ENCODE measurements at regions not wholly inside any gene's neighbourhood (a gene's known extent, or its start where the extent isn't known, plus 50 kb on each side); places are given as distances from the start of the nearest gene placed in this dataset.

- peak; percentile 96 for DNase-seq (ENCODE audit: low read depth)
These were observed 503.9 kb upstream of the USP24 start for GRCh38 chr1:55718758-55719671.

GRCh38 chr1:55717111-55717510 lies 501.9 kb upstream of the USP24 start:
- DNase-seq (ENCODE audit: low read depth) = no peak

GRCh38 chr1:55716610-55717009 lies 501.4 kb upstream of the USP24 start:
- DNase-seq (ENCODE audit: low read depth) = no peak

- no peak for DNase-seq (ENCODE audit: low read depth)
These were observed 501.0 kb upstream of the USP24 start for GRCh38 chr1:55716151-55716550.

- DNase-seq (ENCODE audit: low read depth) = no peak
These were observed 499.1 kb upstream of the USP24 start for GRCh38 chr1:55714230-55714629.

GRCh38 chr1:55713516-55713915 lies 498.4 kb upstream of the USP24 start:
- DNase-seq (ENCODE audit: low read depth) = no peak

GRCh38 chr1:55712148-55712547 lies 497.0 kb upstream of the USP24 start:
- no peak for DNase-seq (ENCODE audit: low read depth)

GRCh38 chr1:55708781-55709180 lies 493.6 kb upstream of the USP24 start:
- DNase-seq (ENCODE audit: low read depth) = no peak

- no peak for DNase-seq (ENCODE audit: low read depth)
These were observed 492.7 kb upstream of the USP24 start for GRCh38 chr1:55707846-55708245.

GRCh38 chr1:55707196-55707595 lies 492.0 kb upstream of the USP24 start:
- DNase-seq (ENCODE audit: low read depth) = no peak

- no peak for DNase-seq (ENCODE audit: low read depth)
These were observed 491.2 kb upstream of the USP24 start for GRCh38 chr1:55706397-55706796.

GRCh38 chr1:55703726-55704363 lies 488.7 kb upstream of the USP24 start:
- no peak for DNase-seq (ENCODE audit: low read depth)

- peak; percentile 31 for DNase-seq (ENCODE audit: low read depth)
These were observed 486.9 kb upstream of the USP24 start for GRCh38 chr1:55702064-55702463.

GRCh38 chr1:55700359-55701130 lies 485.4 kb upstream of the USP24 start:
- DNase-seq (ENCODE audit: low read depth) = no peak

GRCh38 chr1:55699228-55699627 lies 484.1 kb upstream of the USP24 start:
- no peak for DNase-seq (ENCODE audit: low read depth)

- DNase-seq (ENCODE audit: low read depth) = no peak
These were observed 482.9 kb upstream of the USP24 start for GRCh38 chr1:55697997-55698535.

- DNase-seq (ENCODE audit: low read depth) = no peak
These were observed 481.7 kb upstream of the USP24 start for GRCh38 chr1:55696891-55697290.

- peak; percentile 32 for DNase-seq (ENCODE audit: low read depth)
These were observed 481.1 kb upstream of the USP24 start for GRCh38 chr1:55696181-55696754.

- no peak for DNase-seq (ENCODE audit: low read depth)
These were observed 480.4 kb upstream of the USP24 start for GRCh38 chr1:55695552-55695951.

- no peak for DNase-seq (ENCODE audit: low read depth)
These were observed 480.0 kb upstream of the USP24 start for GRCh38 chr1:55695151-55695550.

GRCh38 chr1:55694310-55694801 lies 479.2 kb upstream of the USP24 start:
- no peak for DNase-seq (ENCODE audit: low read depth)

GRCh38 chr1:55692726-55693125 lies 477.6 kb upstream of the USP24 start:
- no peak for DNase-seq (ENCODE audit: low read depth)

Measured in renal cortical epithelial cell (primary cell).